Kidney (tissue), 13 donors: ENCODE measurements at regions not wholly inside any gene's neighbourhood (a gene's known extent, or its start where the extent isn't known, plus 50 kb on each side); places are given as distances from the start of the nearest gene placed in this dataset.

Experiments used
- DNase-seq, 5 donors: peaks; one replicate each; pipeline ENCODE4 v3.0.0-alpha.2; 2013 to 2020
- FAIRE-seq: peaks from 2 replicates; lab custom pipeline; 2012; peaks lifted over from hg19 to GRCh38; lab: Jason Lieb, UNC
- H3K27ac ChIP-seq, 2 donors: one replicate each; pipeline ENCODE4 v1.7.0; 2013; ENCODE audit warnings: low read depth in 2 of 2, low read length in 2 of 2, inconsistent platforms in 1 of 2
- H3K27me3 ChIP-seq: one replicate; pipeline ENCODE4 v1.7.1; 2013; ENCODE audit warnings: low read length, inconsistent platforms; ENCODE audit not compliant: control insufficient read depth, insufficient read depth
- H3K36me3 ChIP-seq, 3 donors: one replicate each; pipeline versions ENCODE4 v1.7.0 to v1.7.1; 2013; ENCODE audit warnings: low read length in 3 of 3, control low read depth in 1 of 3, inconsistent platforms in 1 of 3; ENCODE audit not compliant: insufficient read depth in 3 of 3, control insufficient read depth in 2 of 3
- H3K4me1 ChIP-seq, 3 donors: one replicate each; pipeline versions ENCODE4 v1.7.0 to v1.7.1; 2013; ENCODE audit warnings: low read length in 3 of 3, inconsistent platforms in 1 of 3, low read depth in 1 of 3; ENCODE audit not compliant: control insufficient read depth in 2 of 3, insufficient read depth in 2 of 3
- H3K4me3 ChIP-seq, 3 donors: one replicate each; pipeline versions ENCODE4 v1.7.0 to v1.8.1; 2013; ENCODE audit warnings: low read length in 3 of 3, control low read depth in 1 of 3, inconsistent platforms in 1 of 3
- H3K9ac ChIP-seq, 3 donors: one replicate each; pipeline versions ENCODE4 v1.7.0 to v1.7.1; 2013; ENCODE audit warnings: low read length in 3 of 3, control low read depth in 1 of 3, inconsistent platforms in 1 of 3
- H3K9me3 ChIP-seq, 3 donors: one replicate each; pipeline versions ENCODE4 v1.7.0 to v1.7.1; 2013; ENCODE audit warnings: low read length in 3 of 3, control low read depth in 1 of 3, inconsistent platforms in 1 of 3; ENCODE audit not compliant: control insufficient read depth in 2 of 3, insufficient read depth in 1 of 3
- intact Hi-C: fragments of 100-400 bp; cut with DNase I; formaldehyde crosslinking; loops from one replicate; pipeline ENCODE4 v1.11.1; 2022
- TF ChIP-seq, protein P1 (sequence below): IDR thresholded peaks from 3 replicates; pipeline ENCODE4 v1.5.1; 2012; ENCODE audit warnings: mild to moderate bottlenecking, moderate library complexity, borderline replicate concordance; ENCODE audit not compliant: insufficient read depth; ENCODE audit errors: extremely low read depth
- donor health status: control.
- donor health status: control.
- donor health status: control.
- donor health status: control.
- donor health status: control.
- donor health status: DM: yes; HTN: yes; CAD: no.
- donor health status: Normal renal cell carcinoma (clear cell type).

- no peaks in the 10 kb centered on the region for H3K36me3 ChIP-seq
- H3K4me1 ChIP-seq: no peaks in the 10 kb centered on the region
- H3K27me3 ChIP-seq: no peaks in the 10 kb centered on the region
- H3K9me3 ChIP-seq: no peaks in the 10 kb centered on the region
- H3K4me3 ChIP-seq: no peak overlapping the region
- TF ChIP-seq, protein P1, sequence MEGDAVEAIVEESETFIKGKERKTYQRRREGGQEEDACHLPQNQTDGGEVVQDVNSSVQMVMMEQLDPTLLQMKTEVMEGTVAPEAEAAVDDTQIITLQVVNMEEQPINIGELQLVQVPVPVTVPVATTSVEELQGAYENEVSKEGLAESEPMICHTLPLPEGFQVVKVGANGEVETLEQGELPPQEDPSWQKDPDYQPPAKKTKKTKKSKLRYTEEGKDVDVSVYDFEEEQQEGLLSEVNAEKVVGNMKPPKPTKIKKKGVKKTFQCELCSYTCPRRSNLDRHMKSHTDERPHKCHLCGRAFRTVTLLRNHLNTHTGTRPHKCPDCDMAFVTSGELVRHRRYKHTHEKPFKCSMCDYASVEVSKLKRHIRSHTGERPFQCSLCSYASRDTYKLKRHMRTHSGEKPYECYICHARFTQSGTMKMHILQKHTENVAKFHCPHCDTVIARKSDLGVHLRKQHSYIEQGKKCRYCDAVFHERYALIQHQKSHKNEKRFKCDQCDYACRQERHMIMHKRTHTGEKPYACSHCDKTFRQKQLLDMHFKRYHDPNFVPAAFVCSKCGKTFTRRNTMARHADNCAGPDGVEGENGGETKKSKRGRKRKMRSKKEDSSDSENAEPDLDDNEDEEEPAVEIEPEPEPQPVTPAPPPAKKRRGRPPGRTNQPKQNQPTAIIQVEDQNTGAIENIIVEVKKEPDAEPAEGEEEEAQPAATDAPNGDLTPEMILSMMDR: no peak
- no peak for DNase-seq
- no peak overlapping the region for H3K27ac ChIP-seq
- H3K9ac ChIP-seq: no peak overlapping the region
- FAIRE-seq: no peak
- intact Hi-C loops: no loop called here
Observed at GRCh38 chr11:98180511-98180910, 840.2 kb upstream of the CNTN5 start.

- no peaks in the 10 kb centered on the region for H3K4me1 ChIP-seq
- no peaks in the 10 kb centered on the region for H3K36me3 ChIP-seq
- FAIRE-seq (peak; percentile 51), DNase-seq (no peak)
- H3K9me3 ChIP-seq: no peaks in the 10 kb centered on the region
- no peak overlapping the region for H3K4me3 ChIP-seq
- intact Hi-C loops: no loop called here
- H3K9ac ChIP-seq: no peak overlapping the region
- H3K27ac ChIP-seq: no peak overlapping the region
- TF ChIP-seq, protein P1: no peak
- H3K27me3 ChIP-seq: no peaks in the 10 kb centered on the region
Observed at GRCh38 chr11:98180921-98181320, 839.8 kb upstream of the CNTN5 start.

- FAIRE-seq (no peak), DNase-seq (no peak)
- no peaks in the 10 kb centered on the region for H3K36me3 ChIP-seq
- H3K9me3 ChIP-seq: no peaks in the 10 kb centered on the region
- H3K27me3 ChIP-seq: no peaks in the 10 kb centered on the region
- no peak overlapping the region for H3K4me3 ChIP-seq
- intact Hi-C loops: no loop called here
- no peaks in the 10 kb centered on the region for H3K4me1 ChIP-seq
- no peak overlapping the region for H3K27ac ChIP-seq
- no peak overlapping the region for H3K9ac ChIP-seq
- TF ChIP-seq, protein P1: no peak
Observed at GRCh38 chr11:98183034-98183433, 837.7 kb upstream of the CNTN5 start.

DNA sequence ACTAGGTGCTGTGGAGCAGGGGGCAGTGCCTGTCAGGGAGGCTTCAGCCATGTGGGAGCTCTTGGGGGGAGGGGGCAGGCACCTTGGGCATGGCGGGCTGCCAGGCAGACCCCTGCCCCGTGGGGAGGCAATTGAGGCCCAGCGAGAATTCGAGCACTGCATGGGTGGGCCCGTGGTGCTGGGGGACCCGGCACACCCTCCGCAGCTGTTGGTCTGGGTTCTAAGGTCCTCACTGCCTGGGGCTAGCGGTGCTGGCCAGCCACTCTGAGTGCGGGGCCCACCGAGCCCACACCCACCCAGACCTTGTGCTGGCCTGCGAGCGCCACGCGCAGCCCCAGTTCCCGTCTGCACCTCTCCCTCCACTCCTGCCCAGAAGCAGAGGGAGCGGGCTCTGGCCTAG is 835.5 kb upstream of the CNTN5 start:
- FAIRE-seq: no peak
- H3K9ac ChIP-seq: no peak overlapping the region
- no peaks in the 10 kb centered on the region for H3K27me3 ChIP-seq
- TF ChIP-seq, protein P1: no peak
- intact Hi-C loops: no loop called here
- no peak overlapping the region for H3K27ac ChIP-seq
- no peaks in the 10 kb centered on the region for H3K9me3 ChIP-seq
- DNase-seq: no peak
- no peaks in the 10 kb centered on the region for H3K4me1 ChIP-seq
- H3K36me3 ChIP-seq: no peaks in the 10 kb centered on the region
- H3K4me3 ChIP-seq: no peak overlapping the region
